Aorta (tissue), 5 donors: ENCODE measurements at regions not wholly inside any gene's neighbourhood (a gene's known extent, or its start where the extent isn't known, plus 50 kb on each side); places are given as distances from the start of the nearest gene placed in this dataset.

Experiments
- ATAC-seq: fragments of 200-7000 bp; cut with Tn5 transposase; one replicate; pipeline ENCODE4 v1.9.1; 2022; ENCODE audit warnings: moderate library complexity; ENCODE audit not compliant: low FRiP score
- DNase-seq, 2 donors: peaks; one replicate each; pipeline ENCODE4 v3.0.0-alpha.2; 2020
- H3K27ac ChIP-seq, 2 donors: one replicate each; pipeline ENCODE4 v1.5.1; 2013; ENCODE audit warnings: low read length in 2 of 2, mild to moderate bottlenecking in 2 of 2, moderate library complexity in 2 of 2, control low read depth in 1 of 2, inconsistent platforms in 1 of 2, low read depth in 1 of 2
- H3K27me3 ChIP-seq, 2 donors: one replicate each; pipeline ENCODE4 v1.6.1; 2013; ENCODE audit warnings: control low read depth in 1 of 2, low read length in 1 of 2, mild to moderate bottlenecking in 1 of 2, moderate library complexity in 1 of 2; ENCODE audit not compliant: insufficient read depth in 2 of 2, control insufficient read depth in 1 of 2
- H3K36me3 ChIP-seq, 2 donors: one replicate each; pipeline ENCODE4 v1.6.1; 2013; ENCODE audit warnings: control low read depth in 1 of 2, low read length in 1 of 2, mild to moderate bottlenecking in 1 of 2; ENCODE audit not compliant: insufficient read depth in 2 of 2, control insufficient read depth in 1 of 2
- H3K4me1 ChIP-seq, 2 donors: one replicate each; pipeline ENCODE4 v1.6.1; 2013; ENCODE audit warnings: low read length in 2 of 2, control low read depth in 1 of 2, mild to moderate bottlenecking in 1 of 2, moderate library complexity in 1 of 2; ENCODE audit not compliant: insufficient read depth in 2 of 2, control insufficient read depth in 1 of 2
- H3K4me3 ChIP-seq, 2 donors: one replicate each; pipeline ENCODE4 v1.5.1; 2013; ENCODE audit warnings: low read length in 2 of 2, control low read depth in 1 of 2, mild to moderate bottlenecking in 1 of 2
- H3K9me3 ChIP-seq: one replicate; pipeline ENCODE4 v1.6.1; 2013; ENCODE audit warnings: mild to moderate bottlenecking, low read length; ENCODE audit not compliant: control insufficient read depth
- WGBS, 2 donors: extraction: QIAGEN DNeasy Blood & Tissue Kit; methylation state at CpG; one replicate each; pipeline ENCODE4 v1.1.7; 2013; 5-methylcytosine and 5-hydroxymethylcytosine counted together
- intact Hi-C, 2 donors: fragments of 100-400 bp; cut with DNase I; formaldehyde crosslinking; loops; one replicate each; pipeline versions ENCODE4 v1.14.2 to v1.15.0; 2022
- donor health status: healthy with polysubstance abuse.
- donor health status: Bipolar disorder and iron deficiency.
- donor health status: DM: no; HTN: no; CAD: no.
- donor health status: DM: no; HTN: no; CAD: no.
- donor health status: DM: yes; HTN: yes; CAD: no.

DNA sequence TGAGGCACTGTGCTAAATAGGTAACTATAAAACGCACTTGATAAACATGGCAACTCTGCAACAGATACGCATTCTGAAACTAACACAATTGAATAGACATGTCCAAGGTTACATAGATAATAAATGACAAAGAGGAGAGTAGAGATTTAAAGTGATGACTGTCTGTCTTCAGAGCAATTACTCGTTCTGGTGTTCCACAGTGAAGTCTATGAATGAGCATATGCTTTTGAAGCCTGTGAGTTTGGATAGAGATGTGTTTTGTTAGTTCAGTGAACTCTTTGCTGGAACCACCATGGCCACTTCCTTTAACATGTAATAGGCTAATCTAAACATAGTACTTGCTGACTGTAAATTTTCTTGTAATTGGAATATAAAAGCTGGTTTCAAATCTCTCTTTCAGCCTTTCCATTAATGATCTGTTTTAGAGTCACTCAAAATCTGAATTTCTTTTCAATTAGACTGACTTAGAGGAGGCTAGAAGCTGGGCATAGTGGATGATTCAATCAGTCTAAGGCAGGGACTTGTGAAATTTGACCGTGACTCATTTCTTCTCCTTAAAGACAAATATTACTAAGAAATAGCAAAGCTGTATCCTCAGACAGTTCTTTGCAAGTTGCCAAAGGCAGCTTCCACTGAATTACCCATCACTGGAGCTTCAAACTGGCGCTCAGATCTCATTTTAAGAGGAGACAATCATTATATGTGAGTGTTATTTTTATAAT, 1130.1 kb upstream of the CELF4 start:
- no peaks in the 10 kb centered on the region for H3K36me3 ChIP-seq
- H3K27me3 ChIP-seq: no peaks in the 10 kb centered on the region
- intact Hi-C loops: no loop called here
- no peaks in the 10 kb centered on the region for H3K4me1 ChIP-seq
- no peaks in the 10 kb centered on the region for H3K9me3 ChIP-seq
- 74 to 79% methylated on average over 5 of the region's 5 CpGs for whole genome bisulfite sequencing, 2 donors
- H3K27ac ChIP-seq: no peak overlapping the region
- no peak overlapping the region for H3K4me3 ChIP-seq
- no peak for DNase-seq
- no peak for ATAC-seq

DNA sequence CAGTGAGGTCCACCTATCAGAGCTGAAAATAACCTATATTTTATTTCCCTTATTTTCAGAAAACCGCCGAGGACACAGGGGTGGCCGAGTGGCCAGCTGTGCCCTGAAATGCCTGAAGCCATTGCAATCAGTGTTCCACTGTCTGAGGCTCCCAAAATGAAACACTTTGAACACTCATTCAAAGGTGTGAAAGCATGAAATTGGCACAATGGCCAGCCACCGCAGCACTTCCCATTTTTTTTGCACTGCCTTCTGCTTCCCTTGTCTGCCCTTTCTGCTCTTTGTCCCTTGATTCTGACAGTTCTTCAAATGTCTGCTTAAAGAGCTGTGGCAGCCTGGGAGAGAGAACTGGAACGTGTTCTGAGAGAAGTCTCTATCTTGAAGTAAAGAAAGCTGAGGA, 1127.5 kb upstream of the CELF4 start:
- no peaks in the 10 kb centered on the region for H3K4me1 ChIP-seq
- no peaks in the 10 kb centered on the region for H3K36me3 ChIP-seq
- ATAC-seq: no peak
- 37 to 46% methylated on average over 5 of the region's 5 CpGs for WGBS, 2 donors
- no peak overlapping the region for H3K27ac ChIP-seq
- intact Hi-C loops: no loop called here
- DNase-seq: no peak
- H3K4me3 ChIP-seq: no peak overlapping the region
- no peaks in the 10 kb centered on the region for H3K27me3 ChIP-seq
- H3K9me3 ChIP-seq: no peaks in the 10 kb centered on the region

GRCh38 chr18:38690626-38691025, 1125.0 kb upstream of the CELF4 start:
- intact Hi-C loops: no loop called here
- no peak overlapping the region for H3K27ac ChIP-seq
- no peaks in the 10 kb centered on the region for H3K36me3 ChIP-seq
- no peaks in the 10 kb centered on the region for H3K4me1 ChIP-seq
- no peak for ATAC-seq
- no peak for DNase-seq
- H3K27me3 ChIP-seq: no peaks in the 10 kb centered on the region
- H3K9me3 ChIP-seq: no peaks in the 10 kb centered on the region
- H3K4me3 ChIP-seq: no peak overlapping the region
- whole genome bisulfite sequencing, 2 donors: 63 to 69% methylated on average over 6 of the region's 6 CpGs

DNA sequence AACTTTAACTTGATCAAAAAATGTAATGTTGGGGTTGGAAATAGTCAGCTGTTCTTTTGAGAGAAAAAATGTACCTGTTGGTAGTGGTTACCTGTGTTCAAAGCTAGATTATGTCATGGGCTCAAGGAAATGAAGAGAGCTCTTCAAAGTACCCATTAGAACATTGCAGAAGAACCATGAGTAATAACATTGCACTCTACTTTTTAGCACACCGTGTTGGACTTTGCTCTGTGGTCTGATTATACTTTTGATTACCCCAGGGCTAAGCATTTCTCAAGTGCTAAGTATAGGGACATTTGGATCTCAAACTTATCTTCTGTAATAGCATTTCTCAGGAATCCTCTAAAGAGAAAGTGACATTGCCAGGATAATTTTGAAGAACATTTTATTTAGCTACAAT, 1122.8 kb upstream of the CELF4 start:
- no peak overlapping the region for H3K4me3 ChIP-seq
- intact Hi-C loops: no loop called here
- H3K27me3 ChIP-seq: no peaks in the 10 kb centered on the region
- H3K27ac ChIP-seq: no peak overlapping the region
- 70 to 77% methylated on average over 1 of the region's 1 CpG for WGBS, 2 donors
- no peaks in the 10 kb centered on the region for H3K9me3 ChIP-seq
- no peak for DNase-seq
- H3K4me1 ChIP-seq: no peaks in the 10 kb centered on the region
- no peaks in the 10 kb centered on the region for H3K36me3 ChIP-seq
- no peak for ATAC-seq

DNA sequence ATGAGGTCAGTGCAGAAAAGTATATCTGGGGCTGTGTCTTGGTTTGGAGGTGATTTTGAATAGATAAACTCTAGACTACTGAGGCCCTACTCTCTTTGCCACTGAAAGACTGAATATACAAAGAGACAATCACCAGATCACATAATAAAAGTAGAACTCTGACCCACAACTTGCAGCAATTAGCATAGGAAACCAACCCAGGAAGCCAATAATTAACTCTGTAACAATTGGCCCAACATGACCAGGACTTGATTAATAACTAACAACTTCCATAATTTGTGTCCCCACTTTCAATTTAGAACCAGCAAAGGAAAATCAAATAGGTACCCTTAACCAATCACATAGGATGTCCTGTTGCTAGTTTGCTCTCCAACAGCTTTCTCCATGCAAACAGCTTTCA, 1104.9 kb upstream of the CELF4 start:
- no peaks in the 10 kb centered on the region for H3K4me1 ChIP-seq
- H3K4me3 ChIP-seq: no peak overlapping the region
- peaks cover 3% of the 10 kb centered on the region for H3K9me3 ChIP-seq
- intact Hi-C loops: loop anchor here in 1 of 2 donors (10.0 kb wide), 1 partner anchor 64 kb away; no protein-coding TSS in a partner anchor
- H3K27me3 ChIP-seq: no peaks in the 10 kb centered on the region
- no peaks in the 10 kb centered on the region for H3K36me3 ChIP-seq
- H3K27ac ChIP-seq: no peak overlapping the region
- no peak for ATAC-seq
- DNase-seq: no peak

GRCh38 chr18:38664929-38665328, 1099.3 kb upstream of the CELF4 start:
- Histone ChIP-seq H3K4me3 (no peak overlapping the region), H3K36me3 (no peaks in the 10 kb centered on the region), H3K4me1 (no peaks in the 10 kb centered on the region), H3K9me3 (peaks cover 1% of the 10 kb centered on the region), H3K27ac (no peak overlapping the region), H3K27me3 (no peaks in the 10 kb centered on the region)
- intact Hi-C loops: no loop called here
- ATAC-seq (no peak), DNase-seq (no peak)
- 75 to 79% methylated on average over 1 of the region's 1 CpG for WGBS, 2 donors

DNA sequence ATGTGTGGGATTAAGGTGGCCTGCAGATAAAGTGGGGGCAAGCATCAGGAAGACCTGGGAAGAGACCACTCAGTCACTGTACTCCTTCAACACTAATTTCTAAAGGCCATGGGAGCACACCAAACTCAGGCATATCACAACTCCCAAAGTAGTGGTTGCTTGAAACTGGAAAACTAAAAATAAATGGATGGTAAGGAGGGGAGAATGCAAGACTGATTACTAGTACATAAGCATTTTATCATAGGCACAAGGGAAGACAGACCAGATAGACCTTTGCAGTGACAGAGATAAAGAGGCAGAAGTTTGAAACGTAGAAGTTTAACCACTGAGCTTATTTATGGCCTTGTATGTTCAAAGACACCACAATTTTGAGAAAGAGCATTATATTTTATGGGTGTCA, 1098.1 kb upstream of the CELF4 start:
- Histone ChIP-seq H3K4me3 (no peak overlapping the region), H3K4me1 (no peaks in the 10 kb centered on the region), H3K27ac (no peak overlapping the region), H3K9me3 (peaks cover 1% of the 10 kb centered on the region), H3K36me3 (no peaks in the 10 kb centered on the region), H3K27me3 (no peaks in the 10 kb centered on the region)
- intact Hi-C loops: no loop called here
- ATAC-seq (no peak), DNase-seq (no peak)
- WGBS, 2 donors: 84 to 92% methylated on average over 1 of the region's 1 CpG

DNA sequence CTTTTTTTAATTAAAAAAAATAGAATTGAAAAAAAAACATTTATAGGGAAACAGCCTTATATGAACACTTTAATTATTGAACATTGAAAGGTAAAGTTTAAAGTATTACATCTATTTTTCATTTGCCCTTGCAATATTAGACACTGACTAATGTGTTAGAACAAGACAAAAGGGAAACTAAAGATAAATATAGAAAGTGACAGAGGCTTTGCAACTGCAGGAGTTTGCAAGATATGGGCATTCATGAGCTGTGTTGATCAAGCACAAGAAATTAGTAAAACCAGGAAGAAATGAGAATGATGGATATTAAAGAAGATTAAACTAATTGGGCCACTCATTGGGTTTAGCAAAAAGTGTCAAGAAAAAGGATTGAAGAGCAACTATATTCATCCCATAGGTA, 1097.7 kb upstream of the CELF4 start:
- no peak overlapping the region for H3K27ac ChIP-seq
- H3K4me1 ChIP-seq: no peaks in the 10 kb centered on the region
- no peak for ATAC-seq
- H3K9me3 ChIP-seq: no peaks in the 10 kb centered on the region
- no peaks in the 10 kb centered on the region for H3K36me3 ChIP-seq
- DNase-seq: no peak
- no peak overlapping the region for H3K4me3 ChIP-seq
- no peaks in the 10 kb centered on the region for H3K27me3 ChIP-seq
- intact Hi-C loops: no loop called here

GRCh38 chr18:38654946-38655345, 1089.3 kb upstream of the CELF4 start:
- 5 to 6% methylated on average over 8 of the region's 8 CpGs for WGBS, 2 donors
- Histone ChIP-seq H3K9me3 (no peaks in the 10 kb centered on the region), H3K4me1 (no peaks in the 10 kb centered on the region), H3K27ac (no peak overlapping the region), H3K36me3 (no peaks in the 10 kb centered on the region), H3K27me3 (no peaks in the 10 kb centered on the region), H3K4me3 (no peak overlapping the region)
- intact Hi-C loops: no loop called here
- no peak for DNase-seq
- ATAC-seq: no peak
